DMS153 (cell line): ENCODE measurements at regions not wholly inside any gene's neighbourhood (a gene's known extent, or its start where the extent isn't known, plus 50 kb on each side); places are given as distances from the start of the nearest gene placed in this dataset.
"Not testable (repeated sequence)": the region's sequence is repeated elsewhere in the genome, so short reads cannot be mapped to it uniquely, and the experiment has no call there.

Source experiments
- DNase-seq: peaks from one replicate; lab custom pipeline; 2025; lab: John Stamatoyannopoulos, UW

DNA sequence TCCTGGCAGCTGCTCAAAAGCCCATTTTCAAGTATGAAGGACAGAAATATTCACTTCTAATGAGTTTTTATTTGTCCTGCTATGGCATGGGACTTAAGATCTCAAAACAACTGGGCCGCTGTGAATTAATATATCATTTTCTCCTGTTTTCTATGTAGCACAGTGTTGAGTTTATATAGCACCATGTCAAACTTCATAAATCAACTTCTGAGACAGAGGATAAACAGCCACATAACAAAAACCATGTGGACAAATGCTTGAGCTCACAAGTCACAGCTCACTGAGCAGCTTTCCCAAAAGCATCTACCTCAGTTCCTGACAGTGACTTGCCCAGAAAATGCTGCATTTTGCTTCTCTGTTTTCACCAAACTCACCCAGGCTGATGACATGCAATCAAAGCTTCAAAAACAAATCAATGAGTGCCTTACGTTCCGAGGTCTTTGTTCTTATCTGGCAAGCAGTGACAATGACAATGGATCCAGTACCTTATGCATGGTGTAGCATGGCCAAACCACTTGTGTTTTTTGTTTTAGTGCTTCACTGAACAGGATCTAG lies 722.6 kb downstream of the LRRIQ3 start:
- peak; percentile 9 for DNase-seq

DNA sequence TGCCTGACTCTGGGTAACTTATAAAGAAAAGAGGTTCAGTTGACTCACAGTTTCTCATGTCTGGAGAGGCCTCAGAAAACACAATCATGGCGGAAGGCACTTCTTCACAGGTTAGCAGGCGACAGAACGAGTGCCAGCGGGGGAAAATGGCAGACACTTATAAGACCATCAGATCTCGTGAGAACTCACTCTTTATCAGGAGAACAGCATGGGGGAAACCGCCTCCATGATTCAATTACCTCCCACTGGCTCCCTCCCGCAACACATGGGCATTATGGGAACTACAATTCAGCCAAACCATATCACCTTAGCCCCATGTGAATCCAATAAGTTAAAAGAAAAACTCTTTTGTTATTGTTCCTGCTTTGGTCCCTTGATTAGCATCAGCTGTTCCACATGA lies 725.2 kb downstream of the LRRIQ3 start:
- no peak for DNase-seq

DNA sequence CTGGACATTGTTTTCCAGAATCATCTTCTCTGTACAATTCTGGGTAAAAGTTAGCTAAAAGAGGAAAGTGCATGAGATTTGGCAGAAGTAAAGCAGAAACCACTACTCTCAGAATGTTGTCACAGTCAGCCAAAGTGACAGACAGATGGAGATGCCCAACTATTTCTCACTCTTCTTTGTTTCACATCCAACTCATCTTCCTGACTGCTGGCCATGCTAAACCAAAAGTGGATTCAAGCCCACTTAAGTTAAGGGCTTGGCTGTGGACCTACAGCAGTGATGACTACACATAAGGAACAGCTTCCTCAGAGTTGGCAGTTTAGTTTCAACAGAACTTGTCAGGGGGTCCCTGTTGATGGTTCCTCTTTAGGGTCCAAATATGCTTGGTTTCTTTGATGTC lies 730.2 kb downstream of the LRRIQ3 start:
- no peak for DNase-seq

DNA sequence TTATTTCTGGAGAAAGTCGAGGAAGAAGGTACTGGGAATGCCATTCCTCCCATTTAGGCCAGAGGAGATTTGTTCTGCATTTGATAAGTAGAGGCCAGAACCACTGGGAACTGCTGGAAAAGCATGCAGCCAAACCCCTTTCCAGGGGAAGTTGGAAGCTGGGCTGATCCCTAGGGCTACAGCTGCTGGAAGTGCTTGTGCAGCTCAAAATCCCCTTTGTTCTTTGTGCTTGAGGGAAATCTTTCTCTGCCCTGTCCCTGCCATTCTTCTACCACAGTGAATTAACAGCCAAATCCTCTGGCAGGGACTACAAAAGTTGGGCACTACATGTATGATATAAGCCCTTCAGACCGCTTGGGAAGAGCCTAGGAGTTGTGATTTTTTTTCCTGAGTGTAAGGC lies 734.1 kb downstream of the LRRIQ3 start:
- no peak for DNase-seq

DNA sequence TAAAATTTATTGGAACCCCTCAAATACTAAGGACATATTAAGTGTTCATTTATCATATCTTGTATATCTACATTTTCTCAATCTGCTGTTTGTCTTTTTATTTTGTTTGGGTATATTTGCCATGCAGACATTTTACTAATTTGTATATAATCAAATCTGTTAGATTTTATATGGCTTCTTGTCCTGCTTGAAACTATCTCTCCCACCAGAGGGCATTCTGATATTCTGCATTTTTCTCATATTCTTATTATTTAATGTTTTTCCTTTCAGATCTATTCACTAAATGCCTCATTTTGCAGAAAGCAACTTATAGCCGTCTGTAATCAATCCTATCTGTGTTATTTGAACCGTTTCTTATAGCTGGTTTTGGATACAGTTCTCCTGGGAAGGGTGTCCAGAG lies 745.5 kb downstream of the LRRIQ3 start:
- no peak for DNase-seq

DNA sequence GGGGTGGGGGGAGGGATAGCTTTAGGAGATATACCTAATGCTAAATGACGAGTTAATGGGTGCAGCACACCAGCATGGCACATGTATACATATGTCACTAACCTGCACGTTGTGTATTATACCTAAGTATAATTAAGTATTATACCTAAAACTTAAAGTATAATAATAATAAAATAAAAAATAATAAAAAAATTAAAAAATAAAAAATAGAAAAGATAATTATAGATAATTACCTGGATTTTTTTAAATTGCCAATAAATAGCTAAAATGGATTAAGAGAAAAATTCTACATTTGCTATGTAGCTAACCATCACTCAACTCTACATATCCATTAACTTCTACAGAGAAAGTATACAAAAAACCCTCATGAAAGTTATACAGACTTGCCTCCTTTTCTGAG lies 747.3 kb downstream of the LRRIQ3 start:
- DNase-seq = not testable (repeated sequence)

DNA sequence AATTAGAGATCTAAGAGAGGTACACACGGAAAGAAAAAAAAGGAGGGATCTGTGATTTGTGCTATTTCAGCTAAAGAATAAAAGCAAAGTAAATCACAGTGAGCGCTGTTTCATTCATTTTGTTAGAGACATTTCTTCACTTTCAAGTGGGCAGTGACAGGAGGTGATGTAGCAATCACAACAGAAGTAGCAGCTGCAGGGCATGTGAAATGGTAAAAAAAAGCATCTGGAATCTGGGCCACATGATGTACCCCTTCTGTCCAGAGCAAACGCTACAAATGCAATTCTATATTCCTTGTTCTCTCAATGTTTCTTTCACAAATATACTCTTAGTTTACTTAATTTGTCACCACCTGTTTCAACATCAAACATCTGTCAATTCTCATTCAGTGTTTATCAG lies 786.5 kb downstream of the LRRIQ3 start:
- peak; percentile 27 for DNase-seq

DNA sequence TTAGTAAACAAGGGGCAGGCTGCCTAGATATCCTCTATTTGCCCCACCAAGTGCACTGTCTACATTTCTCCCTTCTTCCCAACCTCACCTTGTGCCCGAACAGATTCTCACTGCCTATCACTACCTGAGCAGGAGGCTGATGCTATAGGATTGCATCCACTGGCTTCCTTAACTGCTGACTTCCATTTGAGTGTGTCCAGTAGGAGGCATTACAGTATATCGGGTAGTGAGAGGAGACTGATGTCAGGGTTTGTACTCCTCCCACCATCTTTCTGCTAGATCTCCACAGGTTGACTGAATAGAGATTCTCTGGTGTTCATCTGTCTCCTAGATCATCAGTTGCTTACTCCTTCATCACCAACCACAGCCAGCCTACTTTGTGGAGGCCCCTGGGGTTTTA lies 796.3 kb downstream of the LRRIQ3 start:
- no peak for DNase-seq

DNA sequence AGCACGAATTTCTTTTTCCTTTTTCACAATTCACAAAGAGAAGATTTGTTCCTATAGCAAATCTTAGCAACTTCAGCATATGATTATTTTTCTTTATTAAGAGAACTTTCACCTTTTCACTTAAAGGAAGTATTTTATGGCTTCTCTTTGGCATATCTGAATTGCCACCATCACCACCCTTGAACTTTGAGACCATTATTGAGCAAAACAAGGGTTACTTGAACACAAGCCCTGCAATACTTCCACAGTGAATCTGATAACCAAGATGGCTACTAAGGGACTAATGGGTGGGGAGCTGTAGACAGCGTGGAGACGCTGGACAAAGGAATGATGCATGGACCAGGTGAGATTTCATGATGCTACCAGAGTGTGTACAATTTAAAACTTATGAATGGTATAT lies 815.0 kb downstream of the LRRIQ3 start:
- no peak for DNase-seq

DNA sequence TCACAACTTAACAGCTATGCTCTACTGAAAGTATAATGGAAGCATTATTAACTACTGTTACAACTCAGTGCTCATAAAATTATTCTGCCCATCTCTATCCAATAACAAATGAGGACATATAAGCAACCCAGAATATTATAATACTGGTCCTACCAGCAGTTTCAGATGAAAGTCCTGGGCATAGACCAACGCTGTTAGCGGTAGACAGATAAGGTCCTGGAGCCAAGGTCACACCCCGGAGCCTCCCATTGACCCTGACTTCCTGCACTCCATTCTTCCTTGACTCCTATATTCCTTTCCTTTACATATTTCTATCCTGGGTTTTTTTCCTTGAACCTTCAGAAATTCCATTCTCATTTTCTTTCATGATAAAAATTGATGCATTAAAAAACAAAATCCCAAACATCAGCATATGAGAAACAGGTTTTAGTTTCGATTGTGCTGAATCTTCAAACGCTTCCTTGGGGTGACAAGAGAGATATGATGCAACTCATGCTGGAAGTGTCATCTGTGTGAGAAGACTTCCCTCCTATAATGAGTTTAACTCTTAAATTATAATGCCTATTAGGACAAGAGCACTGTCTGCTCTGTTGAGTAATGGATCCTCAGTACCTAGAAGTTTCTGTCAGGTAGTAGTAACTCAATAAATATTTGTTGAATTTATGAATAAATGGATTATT lies 831.1 kb downstream of the LRRIQ3 start:
- no peak for DNase-seq

DNA sequence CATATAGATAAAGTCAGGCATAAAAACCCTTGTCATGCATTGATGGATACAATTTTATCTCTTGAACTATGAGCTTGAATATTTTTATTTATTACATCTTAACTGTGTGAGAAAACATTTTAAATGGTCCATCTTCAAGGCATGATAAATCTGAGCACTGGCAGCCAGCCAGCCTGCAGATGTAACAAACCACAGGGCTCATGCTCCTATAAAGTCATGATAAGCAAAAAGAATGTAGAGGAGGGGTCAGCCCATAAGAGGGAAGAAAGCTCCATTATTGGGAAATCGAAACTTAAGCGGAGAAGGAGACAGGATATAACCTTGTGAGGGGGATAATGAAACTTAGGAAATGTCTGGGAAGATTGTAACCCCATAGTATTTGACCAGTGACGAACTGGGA lies 839.0 kb downstream of the LRRIQ3 start:
- no peak for DNase-seq

DNA sequence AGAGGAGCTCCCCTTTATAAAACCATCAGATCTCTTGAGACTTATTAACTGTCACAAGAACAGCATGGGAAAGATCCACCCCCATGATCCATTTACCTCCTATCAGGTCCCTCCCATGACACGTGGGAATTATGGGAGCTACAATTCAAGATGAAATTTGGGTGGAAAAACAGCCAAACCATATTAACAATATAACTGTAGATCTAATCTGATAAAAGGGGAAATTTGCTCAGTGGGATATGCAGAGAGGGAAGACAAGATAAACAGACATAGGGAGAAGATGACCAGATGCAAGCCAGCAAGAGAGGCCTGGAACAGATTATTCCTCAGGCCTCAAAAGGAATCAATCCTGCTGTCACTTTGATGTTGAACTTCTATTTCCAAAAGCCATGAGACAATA lies 841.5 kb downstream of the LRRIQ3 start:
- DNase-seq = no peak

DNA sequence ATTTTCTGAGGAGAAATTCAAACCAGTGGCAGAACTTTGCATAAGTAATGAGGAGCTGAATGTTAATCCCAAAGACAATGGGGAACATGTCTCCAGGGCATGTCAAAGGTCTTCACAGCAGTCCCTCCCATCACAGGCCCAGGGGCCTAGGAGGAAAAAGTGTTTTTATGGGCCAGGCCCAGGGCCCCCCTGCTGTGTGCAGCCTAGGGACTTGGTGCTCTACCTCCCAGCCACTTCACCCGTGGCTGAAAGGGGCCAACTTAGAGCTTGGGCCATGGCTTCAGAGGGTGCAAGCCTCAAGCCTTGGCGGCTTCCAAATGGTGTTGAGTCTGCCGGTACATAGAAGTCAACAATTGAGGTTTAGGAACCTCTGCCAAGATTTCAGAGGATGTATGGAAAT lies 854.0 kb downstream of the LRRIQ3 start:
- DNase-seq = no peak

DNA sequence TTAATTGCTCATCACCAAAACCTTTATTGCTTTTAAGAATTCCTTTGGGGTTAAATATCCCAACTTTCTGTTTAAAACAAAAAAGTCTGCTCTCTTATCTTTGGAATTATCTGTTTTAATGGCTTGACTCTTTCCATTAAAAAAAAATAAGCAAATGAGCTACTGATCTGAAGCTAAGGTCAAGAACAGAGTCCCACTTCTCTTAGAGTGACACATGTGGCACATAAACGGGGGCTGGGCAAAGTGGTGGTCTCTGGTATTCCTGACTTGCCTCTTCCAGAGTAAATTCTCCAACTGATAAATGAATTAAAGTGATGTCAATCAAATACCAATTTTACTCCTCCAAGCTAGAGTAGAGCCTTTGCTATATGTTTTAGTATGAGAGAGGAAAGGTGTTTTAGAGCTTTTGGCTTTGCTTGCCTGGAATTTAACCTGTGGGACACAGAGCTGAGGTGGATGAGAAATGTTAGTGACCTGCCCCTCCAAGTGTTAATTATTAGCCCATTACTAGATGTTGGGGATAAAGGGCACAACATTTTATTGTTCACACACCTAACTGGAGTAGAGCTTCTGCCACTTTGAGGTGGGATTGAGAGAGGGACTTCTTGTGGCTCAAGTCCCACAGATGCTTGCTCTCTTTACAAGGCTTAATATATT lies 864.0 kb downstream of the LRRIQ3 start:
- no peak for DNase-seq

DNA sequence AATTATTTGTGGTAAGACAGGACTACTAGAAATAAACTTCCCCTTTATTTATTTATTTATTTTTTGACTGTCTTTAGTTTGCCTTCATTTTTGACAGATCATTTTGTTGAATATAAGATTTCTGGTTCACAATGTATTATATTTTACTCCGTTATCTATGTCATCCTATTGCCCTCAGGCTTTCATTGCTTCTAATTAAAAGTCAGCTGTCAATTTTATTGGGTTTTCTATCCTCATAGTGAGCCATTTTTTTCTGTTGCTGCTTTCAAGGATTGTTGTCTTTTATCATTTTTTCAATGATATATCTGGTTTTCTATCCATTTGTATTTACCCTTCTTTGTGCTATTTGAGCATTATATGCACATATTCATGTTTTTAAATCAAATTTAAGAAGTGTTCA lies 866.2 kb downstream of the LRRIQ3 start:
- peak; percentile 28 for DNase-seq

DNA sequence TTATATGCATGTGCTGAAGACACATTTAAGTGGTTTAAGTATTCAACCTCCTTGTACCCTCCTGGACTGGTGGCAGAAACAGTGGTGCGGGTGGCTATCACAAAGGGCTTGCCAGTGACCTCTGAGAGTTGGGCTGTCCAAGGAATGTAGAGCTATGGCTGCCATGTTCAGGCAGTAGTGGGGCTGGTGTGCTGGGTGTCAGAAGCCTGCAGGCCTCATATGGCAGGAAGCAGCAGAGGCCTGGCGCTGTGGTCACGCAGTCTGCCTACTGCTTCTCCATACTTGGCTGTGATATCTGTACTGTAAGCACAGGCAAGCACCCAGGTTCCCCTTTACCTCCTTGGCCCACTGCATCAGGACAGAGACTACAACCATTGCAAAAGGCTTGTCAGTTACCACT lies 870.0 kb downstream of the LRRIQ3 start:
- no peak for DNase-seq

DNA sequence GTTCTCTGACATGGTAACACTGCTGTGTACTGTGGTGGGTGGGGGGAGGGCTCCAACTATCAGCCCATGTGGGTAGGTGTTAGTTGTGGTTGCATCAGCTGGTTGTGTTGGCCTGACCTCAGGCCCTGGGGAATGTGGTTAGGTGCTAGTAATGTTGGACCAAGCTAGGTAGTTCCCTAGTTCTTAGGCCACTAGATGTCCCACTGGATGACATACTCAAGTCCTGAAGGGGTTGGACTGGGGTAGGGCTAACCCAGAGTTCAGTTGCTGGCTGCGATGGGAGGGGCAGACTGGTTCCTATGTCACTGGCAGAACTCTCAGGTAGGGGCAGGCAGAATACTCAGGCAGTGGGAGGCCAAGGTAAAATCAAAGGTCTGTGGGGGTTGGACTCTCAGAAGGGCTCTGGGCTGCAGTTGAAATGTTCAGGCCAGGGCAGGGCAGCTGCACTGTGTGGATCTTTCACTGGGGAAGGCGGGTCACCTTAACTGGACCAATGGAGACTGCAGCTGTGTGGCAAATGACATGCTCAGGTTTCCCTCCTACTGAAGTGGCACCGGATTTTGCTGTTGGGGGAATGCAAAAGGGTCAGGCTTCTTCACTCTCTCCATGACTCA lies 870.7 kb downstream of the LRRIQ3 start:
- no peak for DNase-seq

DNA sequence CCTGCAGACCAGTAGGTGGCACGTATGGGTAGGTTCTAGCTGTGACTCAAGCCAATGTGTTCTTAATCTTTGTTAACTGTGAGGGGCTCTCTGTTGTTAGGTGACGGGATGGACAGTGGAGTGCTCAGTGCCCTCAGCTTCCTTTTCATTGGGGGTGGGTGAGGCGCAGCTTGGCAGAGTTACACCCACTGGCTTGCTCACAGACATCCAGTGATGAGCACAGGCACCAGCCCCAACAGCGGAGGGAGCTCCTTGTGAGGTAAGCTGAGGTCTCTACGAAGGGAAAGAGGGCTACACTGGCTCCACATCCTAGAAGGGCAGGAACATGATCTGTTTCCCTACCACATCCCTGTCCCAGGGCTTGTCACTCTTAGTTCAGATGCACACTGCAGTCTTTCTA lies 871.3 kb downstream of the LRRIQ3 start:
- DNase-seq = no peak

DNA sequence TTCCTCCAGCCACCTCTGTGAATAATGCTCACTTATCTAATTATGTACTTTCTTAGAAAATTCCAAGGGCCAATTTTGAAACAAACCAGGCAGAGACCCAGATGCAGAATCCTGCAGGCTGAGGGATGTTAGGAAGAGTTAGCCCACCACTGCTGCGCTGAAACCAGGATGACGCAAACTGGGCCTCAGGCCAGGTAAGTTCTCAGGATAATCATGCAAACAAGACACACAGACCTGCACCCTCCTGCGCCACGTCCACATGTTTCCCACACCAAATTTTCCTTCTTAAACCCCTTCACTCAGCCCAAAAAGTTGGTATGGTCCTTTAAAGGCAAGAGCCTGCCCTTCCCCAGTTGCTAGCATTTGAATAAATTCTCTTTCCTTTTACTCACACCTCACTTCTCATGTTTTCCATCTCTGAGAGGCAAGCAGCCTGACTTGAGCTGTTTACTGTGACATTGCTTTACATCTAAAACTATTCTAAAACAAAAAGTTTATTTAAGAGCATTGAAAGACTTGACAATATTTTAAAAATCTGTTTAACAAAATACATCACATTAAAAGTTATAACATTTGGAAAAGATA lies 887.1 kb downstream of the LRRIQ3 start:
- DNase-seq = no peak

DNA sequence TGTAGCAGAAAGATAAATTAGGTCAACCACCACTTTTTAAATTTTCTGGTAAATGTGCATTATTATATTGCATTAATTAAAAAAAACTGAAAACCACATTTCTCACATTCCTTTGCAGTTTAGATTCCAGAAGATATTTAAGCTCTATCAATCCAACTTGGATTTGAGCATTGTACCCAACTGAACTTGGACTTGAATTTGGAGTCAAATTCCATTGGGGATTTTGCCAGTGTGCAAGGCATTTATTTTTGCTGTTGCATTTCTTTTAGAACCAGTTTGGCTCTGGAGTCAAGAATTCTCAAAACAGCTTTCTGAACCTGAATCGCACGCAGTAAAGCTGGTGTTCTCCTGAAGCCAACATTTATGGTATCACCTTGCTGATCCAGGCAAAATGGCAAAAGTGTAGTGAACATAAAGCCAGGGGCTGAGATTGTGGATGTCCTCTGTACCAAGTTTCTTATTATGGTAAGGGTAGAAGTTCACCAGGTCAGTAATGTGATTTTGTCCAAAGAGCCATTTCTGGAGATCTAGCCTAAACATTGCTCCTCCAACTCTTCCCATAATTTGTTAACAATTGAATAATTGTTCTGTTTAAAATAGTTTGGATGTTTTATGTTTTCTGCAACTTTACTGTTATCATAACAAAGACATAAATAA lies 890.9 kb downstream of the LRRIQ3 start:
- DNase-seq = no peak

DNA sequence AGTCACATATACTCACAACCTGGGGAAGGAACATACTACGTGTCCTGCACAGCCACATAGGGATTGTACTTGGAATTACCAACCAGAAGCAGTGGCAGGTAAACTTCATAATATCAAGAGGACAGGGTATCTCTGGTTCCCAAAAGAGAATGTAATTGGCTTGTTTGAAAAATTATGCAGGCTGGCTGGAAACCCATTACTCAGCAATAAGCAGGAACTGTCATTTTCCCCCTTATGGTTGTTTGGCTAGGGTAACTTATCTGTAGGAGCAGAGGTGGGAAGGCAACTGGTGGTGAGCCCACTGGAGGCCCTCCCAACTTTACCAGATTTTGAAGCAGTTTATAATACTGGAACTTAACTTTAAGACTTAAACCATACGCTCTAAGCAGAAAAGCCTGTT lies 924.1 kb downstream of the LRRIQ3 start:
- no peak for DNase-seq

DNA sequence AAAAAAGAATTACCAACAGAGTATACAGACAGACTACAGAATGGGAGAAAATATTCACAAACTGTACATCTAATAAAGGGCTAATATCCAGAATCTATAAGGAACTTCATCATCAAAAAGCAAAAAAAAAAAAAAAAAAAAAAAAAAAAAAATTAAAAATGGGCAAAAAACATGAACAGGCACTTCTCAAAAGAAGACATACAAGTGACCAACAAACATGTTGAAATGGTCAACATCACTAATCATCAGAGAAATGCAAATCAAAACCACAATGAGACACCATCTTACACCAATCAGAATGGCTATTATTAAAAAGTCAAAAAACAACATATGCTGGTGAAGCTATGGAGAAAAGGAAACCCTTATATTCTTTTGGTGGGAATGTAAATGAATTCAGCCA lies 952.8 kb downstream of the LRRIQ3 start:
- DNase-seq = not testable (repeated sequence)
